NCI-H2227 (cell line): ENCODE measurements at regions not wholly inside any gene's neighbourhood (a gene's known extent, or its start where the extent isn't known, plus 50 kb on each side); places are given as distances from the start of the nearest gene placed in this dataset.

ENCODE experiments used
- DNase-seq: peaks from one replicate; lab custom pipeline; 2025; ENCODE audit not compliant: unreplicated experiment; lab: John Stamatoyannopoulos, UW

- no peak for DNase-seq
These were observed 188.4 kb downstream of the ADAMTS15 start for GRCh38 chr11:130636722-130637464.

GRCh38 chr11:130637566-130637965, 189.1 kb downstream of the ADAMTS15 start:
- DNase-seq, result no peak

- peak; percentile 28 for DNase-seq
These were observed 189.6 kb downstream of the ADAMTS15 start for GRCh38 chr11:130638033-130638432.

- no peak for DNase-seq
These were observed 190.2 kb downstream of the ADAMTS15 start for GRCh38 chr11:130638624-130639023.

- no peak for DNase-seq
These were observed 190.9 kb downstream of the ADAMTS15 start for GRCh38 chr11:130639369-130639768.

GRCh38 chr11:130640526-130640925, 192.1 kb downstream of the ADAMTS15 start:
- DNase-seq, result no peak

GRCh38 chr11:130641876-130642275, 193.4 kb downstream of the ADAMTS15 start:
- no peak for DNase-seq

- DNase-seq, result no peak
These were observed 194.5 kb downstream of the ADAMTS15 start for GRCh38 chr11:130642994-130643393.

- DNase-seq, result no peak
These were observed 195.7 kb downstream of the ADAMTS15 start for GRCh38 chr11:130644187-130644586.

- no peak for DNase-seq
These were observed 196.9 kb downstream of the ADAMTS15 start for GRCh38 chr11:130645164-130645842.

GRCh38 chr11:130645843-130646197, 197.4 kb downstream of the ADAMTS15 start:
- no peak for DNase-seq

GRCh38 chr11:130646881-130647280, 198.4 kb downstream of the ADAMTS15 start:
- DNase-seq, result no peak

- no peak for DNase-seq
These were observed 198.9 kb downstream of the ADAMTS15 start for GRCh38 chr11:130647371-130647770.

GRCh38 chr11:130649801-130650200, 201.4 kb downstream of the ADAMTS15 start:
- no peak for DNase-seq

GRCh38 chr11:130650456-130651030, 202.1 kb downstream of the ADAMTS15 start:
- DNase-seq, result no peak

- DNase-seq, result no peak
These were observed 202.8 kb downstream of the ADAMTS15 start for GRCh38 chr11:130651066-130651855.

GRCh38 chr11:130652671-130653335, 204.4 kb downstream of the ADAMTS15 start:
- DNase-seq, result no peak

GRCh38 chr11:130653838-130654636, 205.6 kb downstream of the ADAMTS15 start:
- DNase-seq, result no peak

GRCh38 chr11:130655300-130655699, 206.9 kb downstream of the ADAMTS15 start:
- no peak for DNase-seq

GRCh38 chr11:130666781-130667251, 218.4 kb downstream of the ADAMTS15 start:
- DNase-seq, result no peak
